VCaP (cell line): ENCODE measurements at regions not wholly inside any gene's neighbourhood (a gene's known extent, or its start where the extent isn't known, plus 50 kb on each side); places are given as distances from the start of the nearest gene placed in this dataset.

Experiments used
- H3K27ac ChIP-seq: fragments of 450-650 bp; 2 replicates; pipeline ENCODE4 v1.5.1; 2017
- CTCF ChIP-seq: fragments of 450-650 bp; conservative IDR thresholded peaks from 2 replicates; pipeline ENCODE4 v1.5.1; 2017; ENCODE audit warnings: mild to moderate bottlenecking, moderate library complexity

DNA sequence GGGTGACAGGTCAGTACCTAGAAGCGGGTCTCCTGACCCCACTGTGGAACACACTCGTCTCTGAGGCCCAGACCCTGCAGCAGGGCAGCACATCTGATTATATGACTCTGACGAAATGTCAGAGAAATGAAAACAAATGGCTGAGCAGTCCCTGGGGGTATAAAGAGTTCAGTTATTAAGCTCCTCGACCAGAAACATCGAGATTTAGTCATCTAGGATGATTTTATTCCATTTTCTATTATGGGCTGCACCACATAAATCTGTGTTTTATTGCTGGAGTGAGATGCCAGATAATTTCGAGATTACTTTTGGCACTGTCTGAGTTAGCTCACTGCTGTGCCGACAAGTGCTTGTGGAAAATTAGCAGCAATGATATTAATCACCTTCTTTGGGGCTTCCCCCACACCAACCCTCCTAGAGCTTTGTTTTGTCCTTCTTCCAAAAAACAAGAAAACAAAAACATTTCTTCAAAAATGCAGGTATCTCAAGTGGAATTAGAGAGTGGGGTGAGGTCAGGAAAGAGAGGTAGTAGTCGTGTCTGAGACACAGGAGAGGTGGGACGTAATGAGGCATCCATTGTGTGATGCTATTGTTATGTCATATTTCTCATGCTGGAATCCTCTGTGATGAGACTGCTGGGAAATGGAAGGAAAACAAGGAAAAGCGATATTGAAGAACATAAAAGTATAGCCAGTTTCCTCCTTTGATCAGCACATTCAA is 495.5 kb downstream of the DMAC1 start:
- TF ChIP-seq CTCF, result no peak
- no peak overlapping the region for H3K27ac ChIP-seq

DNA sequence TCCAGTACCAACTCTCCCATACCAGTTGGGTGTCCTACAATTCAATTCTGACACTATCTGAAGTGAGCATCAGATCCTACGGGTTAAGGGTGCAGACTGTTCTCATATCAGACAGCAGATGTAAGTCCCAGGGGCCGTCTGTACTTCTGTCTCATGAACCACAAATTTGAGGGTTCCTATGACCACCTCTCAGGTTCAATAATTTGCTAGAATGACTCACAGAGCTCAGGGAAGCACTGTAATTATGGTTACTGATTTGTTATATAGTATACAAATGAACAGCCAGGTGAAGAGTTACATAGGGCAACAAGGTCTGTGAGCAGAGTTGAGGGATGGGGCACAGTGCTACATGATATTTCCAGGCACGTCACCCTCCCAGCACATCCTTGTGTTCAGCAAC is 499.1 kb downstream of the DMAC1 start:
- no peak for TF ChIP-seq CTCF
- no peak overlapping the region for H3K27ac ChIP-seq

DNA sequence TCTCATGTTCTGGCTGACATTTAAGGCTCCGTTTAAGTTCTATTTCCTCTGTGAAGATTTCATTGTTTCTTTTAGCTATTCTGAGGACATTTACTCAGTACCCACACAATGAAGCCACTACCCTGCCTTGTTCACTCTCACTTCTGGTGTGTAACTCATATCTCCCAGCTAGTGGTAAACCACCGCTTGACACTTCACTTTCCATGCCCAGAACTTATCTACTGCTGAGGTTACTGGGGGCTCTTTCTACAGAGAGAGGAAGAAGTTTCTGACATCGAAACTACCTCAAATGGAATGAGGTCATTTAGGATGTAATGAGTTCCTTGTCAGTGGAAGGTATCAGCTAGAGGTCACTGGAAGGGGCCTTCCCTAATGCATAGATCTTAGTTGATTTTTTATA is 501.5 kb downstream of the DMAC1 start:
- no peak for TF ChIP-seq CTCF
- no peak overlapping the region; the same call in 1 of the 2 replicates for H3K27ac ChIP-seq

DNA sequence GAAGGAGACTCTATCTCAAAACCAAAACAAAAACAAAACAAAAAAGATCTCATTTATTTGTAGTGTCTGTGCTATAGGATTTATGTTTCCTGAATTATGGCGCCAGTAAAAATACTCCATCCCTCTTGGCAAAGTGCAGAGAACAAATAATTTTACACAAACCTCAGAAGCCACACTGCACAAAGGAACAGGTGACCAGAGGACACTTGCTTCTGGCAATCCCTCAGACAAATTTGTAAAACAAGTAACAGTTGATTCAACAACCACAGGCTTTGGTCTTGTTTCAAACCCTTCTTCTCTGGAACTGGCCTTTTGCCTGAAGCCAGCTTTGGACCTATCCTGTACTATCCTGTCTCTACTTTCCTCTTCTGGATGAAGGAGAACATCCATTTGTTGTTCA is 502.1 kb downstream of the DMAC1 start:
- TF ChIP-seq CTCF, result no peak
- H3K27ac ChIP-seq, result peak overlapping the region; percentile 4; the same call in 1 of the 2 replicates

- TF ChIP-seq CTCF, result no peak
- H3K27ac ChIP-seq, result no peak overlapping the region
These were observed 506.5 kb downstream of the DMAC1 start for GRCh38 chr9:7293091-7293490.

DNA sequence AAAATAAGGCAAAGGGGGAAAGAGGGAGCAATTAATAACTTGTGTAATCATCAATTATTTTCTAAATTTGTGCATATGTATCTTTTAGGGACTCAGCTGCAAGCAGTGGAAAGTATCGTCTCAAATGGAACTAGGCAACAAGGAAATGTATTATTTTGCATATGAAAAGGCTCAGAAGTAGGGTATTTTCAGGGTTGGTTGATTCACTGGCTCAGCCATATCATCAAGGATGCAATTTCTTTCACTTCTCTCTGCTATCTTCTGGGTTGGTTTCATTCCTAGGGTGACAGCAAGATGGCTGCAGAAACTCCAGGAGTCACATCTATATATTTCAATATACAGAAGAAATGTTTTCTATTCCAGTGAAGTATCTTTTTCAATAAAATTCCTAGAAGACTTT is 509.8 kb downstream of the DMAC1 start:
- no peak overlapping the region for H3K27ac ChIP-seq
- no peak for TF ChIP-seq CTCF

DNA sequence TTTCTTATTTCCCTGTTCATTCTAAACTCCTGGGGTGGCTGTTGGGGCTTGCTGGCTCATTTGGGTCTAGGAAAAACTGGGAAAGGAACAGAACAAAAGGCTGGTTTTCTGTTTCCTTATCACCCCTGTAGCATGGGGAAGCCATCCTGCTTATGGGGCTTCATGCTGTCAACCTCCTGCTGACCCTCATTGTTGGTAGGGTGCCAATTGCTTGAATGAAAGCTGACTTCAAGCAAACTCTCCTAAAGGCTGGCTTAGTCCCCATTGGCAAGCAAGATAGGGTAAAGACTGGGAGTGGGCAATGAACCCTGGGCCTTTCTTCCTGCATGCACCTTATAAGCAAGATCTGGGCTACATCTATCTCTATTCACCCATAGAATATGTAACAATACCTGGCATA is 511.6 kb downstream of the DMAC1 start:
- H3K27ac ChIP-seq, result no peak overlapping the region
- no peak for TF ChIP-seq CTCF
